HG02884 (cell line): ENCODE measurements at regions not wholly inside any gene's neighbourhood (a gene's known extent, or its start where the extent isn't known, plus 50 kb on each side); places are given as distances from the start of the nearest gene placed in this dataset.

ENCODE experiments used
- ATAC-seq: cut with Tn5 transposase; IDR thresholded peaks from one replicate; pipeline ENCODE4 v1.9.1; 2021; ENCODE audit warnings: mild to moderate bottlenecking, moderate library complexity; ENCODE audit not compliant: unreplicated experiment

DNA sequence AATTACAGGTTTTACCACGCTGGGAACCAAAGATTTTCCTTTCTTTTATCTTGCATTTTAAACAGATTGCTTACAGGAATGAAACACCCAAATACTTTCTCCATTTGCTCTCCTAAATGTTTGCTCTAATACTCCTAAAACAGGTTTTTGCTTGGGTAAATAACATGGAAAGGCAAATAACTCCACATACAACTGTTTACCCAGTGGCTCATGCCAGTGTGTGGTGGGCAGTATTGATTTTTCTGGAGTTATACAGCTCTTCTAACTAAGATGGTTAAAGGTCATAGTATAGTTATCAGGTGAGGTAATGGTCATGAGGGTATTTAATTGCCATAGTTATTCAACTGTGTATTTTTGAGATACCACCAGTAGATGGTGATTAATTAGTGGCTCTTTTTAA is 61.2 kb upstream of the RAB27B start:
- no peak for ATAC-seq

DNA sequence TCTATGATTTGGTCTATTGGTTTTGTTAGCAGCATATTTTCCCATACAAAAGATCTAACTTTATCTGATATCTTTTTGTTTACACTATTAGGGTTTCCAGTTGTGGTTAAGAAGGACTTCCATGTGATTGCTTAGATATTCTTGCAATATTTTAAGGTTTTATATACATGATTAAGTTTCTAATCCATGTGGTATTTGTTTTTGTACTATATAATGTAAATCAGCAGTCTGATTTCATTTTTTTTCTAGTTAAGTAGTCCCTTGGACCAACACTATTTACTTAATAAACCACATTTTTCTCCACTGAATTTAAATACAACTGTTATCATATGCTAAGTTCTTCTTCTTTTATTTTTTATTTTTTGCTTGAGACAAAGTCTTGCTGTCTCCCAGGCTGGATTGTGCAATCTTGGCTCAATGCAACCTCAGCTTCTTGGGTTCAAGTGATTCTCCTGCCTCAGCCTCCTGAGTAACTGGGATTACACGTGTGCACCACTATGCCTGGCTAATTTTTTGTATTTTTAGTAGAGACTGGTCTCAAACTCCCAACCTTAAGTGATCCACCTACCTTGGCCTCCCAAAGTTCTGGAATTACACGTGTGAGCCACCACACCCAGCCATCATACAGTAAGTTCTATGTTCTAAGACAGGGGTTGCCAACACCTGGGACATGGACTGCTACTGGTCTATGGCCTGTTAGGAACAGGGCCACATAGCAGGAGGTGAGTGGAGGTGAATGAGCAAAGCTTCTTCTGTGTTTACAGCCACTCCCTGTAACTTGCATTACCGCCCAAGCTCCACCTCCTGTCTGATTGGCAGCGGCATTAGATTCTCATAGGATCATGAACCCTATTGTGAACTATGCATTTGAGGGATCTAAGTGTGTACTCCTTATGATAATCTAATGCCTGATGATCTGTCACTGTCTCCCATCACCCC is 58.5 kb upstream of the RAB27B start:
- no peak for ATAC-seq

DNA sequence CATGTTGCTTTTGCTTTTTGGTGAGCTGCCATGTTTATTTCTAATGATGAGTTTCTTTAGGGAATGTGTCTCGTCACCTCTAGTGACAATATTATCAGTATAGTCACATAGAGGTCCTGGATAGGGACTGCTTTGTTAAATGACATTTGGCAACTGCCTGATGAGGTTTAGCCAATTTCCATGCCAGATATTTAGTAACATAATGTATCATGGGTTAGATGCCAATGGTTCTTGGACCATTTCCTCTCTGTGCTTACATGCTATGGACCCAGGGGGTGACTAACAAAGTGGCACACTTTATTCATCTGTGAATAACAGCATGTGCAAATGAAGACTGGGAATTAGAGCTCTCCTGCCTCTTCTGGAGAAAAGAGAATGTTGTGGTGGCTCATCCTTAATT is 56.2 kb upstream of the RAB27B start:
- no peak for ATAC-seq

DNA sequence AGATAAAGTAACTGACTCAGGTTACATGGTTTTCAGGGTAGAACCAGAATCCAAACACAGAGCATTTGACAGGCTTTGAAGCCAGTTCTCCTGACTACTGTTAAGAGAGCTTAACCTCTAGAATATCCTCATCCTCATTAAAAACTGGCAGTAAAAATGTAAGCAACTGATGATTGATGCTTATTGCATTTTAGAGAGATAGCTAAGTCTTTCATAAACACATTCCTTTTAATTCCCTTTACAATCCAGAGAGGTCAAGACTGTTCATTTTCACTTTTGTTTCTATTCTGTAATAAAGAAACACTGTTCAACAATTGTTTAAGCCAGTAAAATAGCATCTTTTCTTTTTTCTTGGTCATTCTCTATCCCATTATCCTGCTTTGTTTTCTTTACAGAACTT is 53.9 kb upstream of the RAB27B start:
- ATAC-seq = no peak

DNA sequence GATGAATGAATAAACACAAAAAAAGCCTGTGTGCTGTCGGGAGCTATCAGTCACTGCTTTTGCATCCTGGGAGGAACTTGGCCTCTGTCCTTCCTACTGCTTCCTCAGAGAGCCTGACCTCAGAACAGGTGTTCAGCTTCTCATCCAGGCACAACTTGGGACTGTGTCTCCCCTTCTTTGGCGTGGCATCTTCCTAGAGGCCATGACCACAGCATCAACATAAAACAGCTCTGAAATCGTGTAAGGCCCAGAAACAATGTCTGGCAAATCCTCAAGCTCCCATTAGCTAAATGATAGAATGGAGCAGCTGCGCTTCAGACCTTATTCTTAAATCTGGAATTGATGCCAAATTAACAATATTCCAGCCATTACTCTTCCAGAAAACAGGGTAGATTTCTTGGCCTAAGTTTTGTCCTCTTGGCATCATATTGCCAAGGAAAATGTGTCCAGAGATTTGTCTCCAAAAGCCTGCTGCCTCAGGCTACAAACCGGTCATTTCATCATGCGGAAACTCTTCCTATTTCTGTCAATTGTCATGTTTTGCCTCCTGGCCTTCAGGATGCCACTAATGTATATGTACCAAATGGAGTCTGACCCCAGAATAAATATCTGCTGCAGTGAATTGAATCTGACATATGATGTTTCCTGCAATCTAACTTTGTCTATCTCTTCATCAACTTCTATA is 53.2 kb upstream of the RAB27B start:
- ATAC-seq = no peak

DNA sequence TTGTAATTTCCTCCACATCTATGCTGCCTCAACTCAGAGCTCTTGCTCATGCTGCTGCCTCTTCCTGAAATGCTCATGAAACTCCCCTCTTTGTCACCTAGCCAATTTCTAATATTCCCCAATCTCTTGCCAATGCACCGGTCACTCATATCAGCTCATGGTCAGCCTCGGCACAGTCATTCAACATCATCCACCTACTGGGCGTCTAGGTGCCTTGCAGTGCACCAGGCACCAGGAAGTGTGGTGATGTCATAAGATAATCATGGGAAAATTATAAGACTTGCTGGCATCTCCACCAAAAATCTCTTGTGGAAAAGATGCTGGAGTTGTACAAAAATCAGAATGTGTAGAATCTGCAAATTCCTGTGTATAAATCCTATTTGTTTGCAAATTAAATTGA is 52.6 kb upstream of the RAB27B start:
- ATAC-seq = no peak

DNA sequence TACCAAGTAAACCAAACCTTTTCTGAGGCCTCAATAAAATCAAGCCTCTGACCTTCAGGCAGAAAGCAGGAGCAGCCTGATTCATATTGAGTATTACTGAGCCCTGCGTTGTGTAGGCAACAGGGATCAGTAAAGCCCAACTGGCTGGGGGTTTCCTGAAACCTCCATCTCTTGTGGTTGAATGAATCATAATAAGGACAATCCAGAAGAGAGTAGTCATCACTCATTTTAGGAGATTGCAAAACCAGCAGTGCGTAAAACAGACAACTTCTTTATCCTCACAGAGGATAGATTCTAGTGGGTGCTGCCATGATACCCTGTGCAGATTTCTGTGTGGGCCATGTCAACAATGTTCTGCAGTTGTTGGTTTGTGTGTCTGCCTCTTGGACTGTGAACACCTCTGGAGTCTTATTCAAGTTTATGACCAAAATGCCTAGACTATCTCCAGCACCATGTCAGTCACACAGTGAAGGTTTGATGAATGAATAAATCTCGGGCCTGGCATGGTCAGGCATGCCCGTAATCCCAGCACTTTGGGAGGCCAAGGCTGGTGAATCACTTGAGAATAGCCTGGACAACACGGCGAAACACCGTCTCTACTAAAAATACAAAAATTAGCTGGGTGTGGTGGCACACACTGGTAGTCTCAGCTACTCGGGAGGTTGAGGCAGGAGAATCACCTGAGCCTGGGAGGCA is 51.8 kb upstream of the RAB27B start:
- ATAC-seq = peak; percentile 86

DNA sequence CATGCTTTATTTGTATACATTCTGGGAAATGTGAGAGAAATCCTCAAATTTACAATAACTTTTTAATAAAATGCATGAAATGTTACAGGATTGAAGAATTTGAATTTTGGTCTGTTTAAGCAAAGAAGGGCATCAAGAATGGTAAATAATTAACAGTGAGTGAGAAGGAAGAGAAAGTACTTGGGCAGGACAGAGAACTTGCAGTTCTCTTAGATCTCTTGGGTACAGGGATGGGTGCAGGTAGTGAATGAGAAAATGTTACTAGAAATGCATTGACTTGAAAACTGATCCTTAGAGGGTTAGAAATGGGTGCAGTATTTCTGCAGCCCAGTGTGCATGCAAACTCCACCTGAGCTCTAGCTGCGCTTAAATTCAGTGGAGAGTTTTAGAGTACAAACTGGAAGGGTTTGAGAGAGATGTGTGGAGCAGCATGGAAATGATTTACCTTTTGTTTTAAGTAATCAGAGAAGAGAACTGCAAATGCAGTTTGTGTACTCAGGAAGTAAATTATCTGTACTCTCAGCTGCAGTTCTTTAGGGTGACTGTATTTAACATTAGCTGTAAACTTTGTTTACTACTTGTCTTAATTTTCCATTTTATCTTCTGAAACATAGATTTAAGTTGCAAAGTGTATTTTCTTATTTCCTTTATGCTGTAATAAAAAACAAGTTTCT is 51.0 kb upstream of the RAB27B start:
- no peak for ATAC-seq

DNA sequence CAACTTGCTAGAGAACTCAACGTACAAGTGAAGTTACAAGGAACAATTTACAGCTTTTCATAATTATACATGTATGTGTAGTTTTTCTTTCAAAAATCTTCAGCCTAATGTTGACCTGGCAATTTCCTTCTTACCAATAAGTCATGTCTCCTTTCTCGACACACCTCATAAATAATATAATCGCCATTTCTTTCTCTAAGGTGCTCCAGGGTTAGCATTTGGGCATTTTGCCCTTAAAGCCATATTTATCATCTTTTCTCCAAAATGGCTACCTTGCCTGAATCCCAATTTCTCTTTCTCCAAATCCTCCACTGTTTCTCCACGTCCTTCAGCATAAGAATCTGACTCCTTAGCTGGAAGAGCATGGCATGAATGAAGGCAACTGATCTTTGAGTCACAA is 50.3 kb upstream of the RAB27B start:
- ATAC-seq = no peak
